HG03354 (cell line): ENCODE measurements at regions not wholly inside any gene's neighbourhood (a gene's known extent, or its start where the extent isn't known, plus 50 kb on each side); places are given as distances from the start of the nearest gene placed in this dataset.

Experiments used
- ATAC-seq: cut with Tn5 transposase; IDR thresholded peaks from one replicate; pipeline ENCODE4 v1.9.1; 2021; ENCODE audit warnings: mild to moderate bottlenecking; ENCODE audit not compliant: unreplicated experiment, poor library complexity, severe bottlenecking

DNA sequence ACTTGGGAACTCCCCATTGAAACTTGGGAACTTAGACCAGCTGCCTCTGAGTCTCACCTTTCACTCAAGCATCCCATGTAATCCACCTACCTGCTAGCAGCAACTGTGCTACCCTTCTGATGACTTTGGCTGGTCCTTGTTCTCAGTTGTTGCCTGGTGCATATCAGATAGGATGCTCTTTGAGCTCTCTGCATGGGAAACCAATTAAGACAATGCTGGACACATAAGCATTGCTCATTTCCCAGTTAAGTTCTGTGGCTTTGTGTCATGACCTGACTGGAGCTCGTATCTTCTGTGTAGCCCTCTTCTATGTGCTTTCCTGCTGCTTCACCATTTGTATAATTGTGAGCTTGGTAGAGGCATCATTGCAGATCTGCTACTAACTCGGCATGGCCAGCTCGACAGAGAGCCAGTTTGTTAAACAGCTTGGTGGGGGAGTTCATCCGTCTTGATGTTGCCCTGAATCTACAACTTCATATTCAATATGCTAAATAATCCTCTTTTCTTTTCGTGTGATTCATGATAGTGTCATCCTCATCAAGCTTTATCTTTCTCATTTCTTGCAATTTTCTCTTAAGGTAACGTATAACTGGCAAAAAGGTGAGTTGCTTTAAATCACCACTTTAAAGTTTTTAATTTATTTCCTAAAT, 447.5 kb upstream of the SLC14A2 start:
- no peak for ATAC-seq

DNA sequence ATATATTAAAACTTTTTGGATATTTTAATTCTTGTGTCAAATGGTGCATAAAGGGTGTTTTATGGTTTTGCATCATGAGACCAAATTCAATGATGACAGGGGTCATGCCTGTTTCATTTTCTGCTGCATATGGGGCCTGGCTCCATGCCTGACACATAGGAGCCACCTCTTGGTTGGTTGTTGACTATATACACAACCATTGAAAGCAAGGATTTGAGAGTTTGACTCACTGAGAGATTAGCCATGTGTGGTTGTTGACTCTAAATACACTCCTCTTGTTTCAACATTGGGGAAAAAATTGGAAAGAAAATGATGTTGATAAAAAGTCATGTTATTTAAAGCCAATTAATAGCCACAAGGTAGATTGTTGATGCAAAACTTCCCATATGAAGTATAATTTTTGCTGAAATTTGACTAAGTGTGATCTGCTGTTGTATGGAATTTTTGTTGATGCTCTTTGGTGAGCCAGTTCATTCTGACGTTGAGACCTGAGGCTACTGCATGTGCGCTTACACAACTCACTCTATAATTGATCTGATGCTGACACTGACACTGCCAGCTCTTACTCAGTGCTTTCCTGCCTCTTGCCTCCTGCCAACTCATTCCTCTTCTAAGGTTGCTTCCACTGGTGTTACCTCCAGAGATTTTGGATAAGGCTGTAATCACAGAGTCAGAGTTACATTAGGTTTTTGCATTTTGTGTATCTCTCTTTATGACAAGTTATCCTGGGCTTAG, 446.2 kb upstream of the SLC14A2 start:
- no peak for ATAC-seq

- ATAC-seq, result no peak
These were observed 445.7 kb upstream of the SLC14A2 start for GRCh38 chr18:45169610-45170009.

- ATAC-seq, result no peak
These were observed 443.5 kb upstream of the SLC14A2 start for GRCh38 chr18:45171679-45172191.

GRCh38 chr18:45173327-45173726, 441.9 kb upstream of the SLC14A2 start:
- no peak for ATAC-seq

DNA sequence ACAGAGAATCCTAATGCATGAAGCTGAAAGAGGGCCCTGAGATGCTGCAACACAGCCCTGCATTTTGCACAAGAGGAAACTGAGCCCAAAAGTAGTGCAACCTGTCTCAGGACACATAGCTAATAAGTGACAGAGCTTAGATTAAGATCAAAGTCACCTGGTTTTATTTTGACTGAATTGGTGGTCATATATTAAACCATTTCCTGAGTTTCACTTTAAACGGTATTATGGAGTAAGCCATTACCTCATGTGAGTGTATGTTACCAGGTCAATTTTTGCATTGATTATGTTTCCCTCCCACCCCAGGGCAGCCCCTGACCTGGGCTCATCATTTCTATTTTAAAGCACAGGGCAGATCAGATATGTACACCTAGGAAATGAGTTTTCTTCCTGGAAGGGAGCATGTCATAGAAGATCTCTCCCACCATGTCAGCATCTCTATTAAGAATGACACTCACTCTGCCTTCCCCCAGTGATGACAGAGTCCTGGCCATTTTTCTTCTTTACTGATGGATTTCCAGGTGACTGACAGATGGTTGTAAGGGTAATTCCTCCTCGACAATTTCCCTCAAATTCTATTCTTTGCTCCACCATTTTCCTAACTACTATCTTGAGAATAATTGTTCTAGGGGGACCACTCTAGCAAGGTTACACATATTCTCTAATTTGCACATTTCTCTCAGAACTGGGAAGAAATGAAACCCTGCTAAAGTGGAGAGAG, 441.3 kb upstream of the SLC14A2 start:
- peak; percentile 83 for ATAC-seq

DNA sequence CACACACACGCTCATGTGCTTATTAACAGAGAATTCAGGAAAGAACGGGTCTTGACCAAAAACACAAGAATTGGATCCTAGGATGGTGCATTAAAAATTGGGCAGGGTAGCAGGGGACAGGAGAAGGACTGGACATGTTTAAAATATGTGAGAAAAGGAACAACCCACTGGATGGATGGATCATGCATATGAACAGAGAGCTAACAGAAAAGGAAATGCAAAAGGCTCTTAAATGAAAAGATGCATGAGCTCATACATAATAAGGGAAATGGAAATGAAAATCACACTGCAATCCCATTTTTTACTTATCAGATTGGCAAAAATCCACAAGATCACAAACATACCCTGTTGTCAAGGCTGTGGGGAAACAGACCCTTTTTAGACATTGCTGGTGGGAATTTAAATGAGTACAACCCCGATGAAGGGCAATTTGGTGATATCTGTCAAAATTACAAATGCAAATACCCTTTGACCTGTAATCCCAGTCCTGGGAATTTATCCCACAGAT, 440.6 kb upstream of the SLC14A2 start:
- no peak for ATAC-seq

DNA sequence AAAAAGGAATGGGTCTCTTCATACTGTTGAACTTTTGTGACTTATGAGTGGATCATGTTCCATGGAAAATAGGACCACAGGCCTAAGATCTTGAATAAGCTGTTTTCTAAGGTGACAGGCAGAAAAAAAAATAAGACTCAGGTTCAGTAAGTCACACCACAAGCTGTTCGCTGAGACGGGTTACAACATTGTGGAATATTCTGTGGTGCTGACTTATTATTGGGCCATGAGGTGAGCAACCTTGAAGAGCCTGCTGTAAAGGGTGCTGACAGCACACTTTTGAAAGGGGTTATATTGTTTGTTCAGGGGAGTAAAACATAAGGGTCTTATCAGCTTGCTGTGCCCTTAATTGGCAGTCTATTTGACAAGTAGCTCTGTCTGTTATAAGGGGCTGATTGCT, 439.8 kb upstream of the SLC14A2 start:
- no peak for ATAC-seq

DNA sequence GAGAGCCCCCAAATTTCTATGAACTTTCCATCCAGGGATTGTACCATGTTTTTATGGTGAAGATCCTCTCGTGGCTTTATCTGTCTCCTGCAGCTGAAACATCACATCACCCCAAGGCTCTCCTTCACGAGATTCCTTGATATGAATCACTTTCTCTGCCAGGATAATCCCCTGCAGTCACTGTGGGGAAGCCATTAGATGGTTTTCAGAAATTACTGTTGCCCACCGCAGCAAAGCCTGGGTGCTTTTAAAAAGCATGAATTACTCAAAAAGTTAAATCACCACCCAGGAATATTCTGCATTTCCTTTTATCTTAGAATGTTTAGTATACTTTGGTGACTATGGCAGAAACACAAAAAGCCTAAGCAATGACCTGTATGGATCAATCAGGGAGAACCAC, 428.4 kb upstream of the SLC14A2 start:
- no peak for ATAC-seq

DNA sequence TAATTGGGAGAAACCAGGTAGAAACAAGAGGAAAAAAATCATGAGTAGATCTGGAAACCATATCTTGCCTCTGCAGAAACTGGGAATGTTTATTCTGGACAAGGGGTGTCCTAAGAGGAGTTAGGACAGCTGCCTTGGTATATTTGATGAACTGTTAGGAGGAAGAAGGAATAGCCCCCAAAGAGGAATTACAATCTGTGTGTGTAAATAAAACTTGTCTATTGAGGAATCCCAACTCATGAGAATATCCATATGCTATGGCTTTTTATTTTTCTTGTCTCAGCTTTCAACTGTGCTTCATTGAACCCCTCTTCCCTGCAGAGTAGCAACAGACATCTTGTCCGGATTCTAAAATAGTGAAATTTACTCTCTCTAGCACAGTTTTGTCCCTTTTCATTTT, 423.5 kb upstream of the SLC14A2 start:
- ATAC-seq, result no peak

- peak; percentile 99 for ATAC-seq
These were observed 417.7 kb upstream of the SLC14A2 start for GRCh38 chr18:45197526-45197970.

DNA sequence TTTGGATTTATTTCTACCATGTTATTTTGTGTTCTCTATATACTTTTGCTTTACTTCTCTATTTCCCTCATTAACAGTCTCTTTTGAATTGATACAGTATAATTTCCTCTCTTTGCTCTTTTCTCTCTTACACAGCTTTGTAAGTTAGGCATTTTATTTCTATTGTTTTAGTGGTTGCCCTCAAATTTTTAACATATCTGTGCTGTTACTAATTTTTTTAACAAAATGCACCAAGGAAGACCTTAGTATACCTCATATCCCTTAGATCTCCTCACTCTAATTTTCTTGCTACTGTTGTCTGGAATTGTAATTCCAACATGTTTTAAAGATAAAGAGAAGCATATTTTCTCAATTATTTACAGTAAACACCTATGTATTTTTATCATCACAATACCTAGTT, 416.8 kb upstream of the SLC14A2 start:
- ATAC-seq, result no peak

GRCh38 chr18:45201029-45201428, 414.2 kb upstream of the SLC14A2 start:
- ATAC-seq, result no peak

- no peak for ATAC-seq
These were observed 413.8 kb upstream of the SLC14A2 start for GRCh38 chr18:45201489-45201888.

DNA sequence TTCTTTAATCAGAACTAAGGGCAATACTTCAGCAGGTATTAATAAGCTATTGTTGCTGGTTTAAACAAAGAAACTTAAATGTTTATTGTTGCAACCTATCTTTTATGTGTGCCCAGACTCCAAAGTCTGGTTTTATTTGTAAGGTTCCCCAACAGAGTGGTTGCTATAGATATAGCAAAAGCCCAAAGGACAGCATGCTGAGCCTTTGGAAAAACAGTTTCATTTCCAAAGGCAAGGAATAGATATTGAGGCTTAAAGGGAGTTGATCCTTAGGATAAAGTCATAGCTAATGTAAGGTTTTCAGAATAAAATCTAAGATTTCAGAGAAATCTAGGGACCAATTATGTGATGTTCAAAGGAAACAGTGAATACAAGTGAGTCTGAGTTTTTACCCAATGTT, 413.2 kb upstream of the SLC14A2 start:
- no peak for ATAC-seq

DNA sequence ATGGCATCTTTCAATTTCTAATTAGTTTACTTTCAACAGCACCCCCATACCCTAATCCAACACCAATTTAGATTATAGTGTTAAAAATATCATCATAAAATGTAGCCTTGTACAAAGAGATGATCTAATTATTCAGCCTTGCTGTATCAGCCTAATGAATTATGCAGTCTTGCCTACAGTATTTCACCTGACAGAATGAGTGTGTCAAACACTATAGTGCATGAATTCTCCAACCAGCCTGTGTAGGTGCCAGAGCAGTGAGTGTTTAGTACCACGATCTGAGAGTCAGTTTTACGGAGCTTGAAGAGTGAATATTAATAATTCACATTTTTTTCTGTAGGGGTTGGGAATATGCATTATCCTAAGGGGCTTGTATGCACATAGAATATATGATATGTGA, 411.6 kb upstream of the SLC14A2 start:
- ATAC-seq, result no peak

GRCh38 chr18:45207328-45207727, 407.9 kb upstream of the SLC14A2 start:
- no peak for ATAC-seq

DNA sequence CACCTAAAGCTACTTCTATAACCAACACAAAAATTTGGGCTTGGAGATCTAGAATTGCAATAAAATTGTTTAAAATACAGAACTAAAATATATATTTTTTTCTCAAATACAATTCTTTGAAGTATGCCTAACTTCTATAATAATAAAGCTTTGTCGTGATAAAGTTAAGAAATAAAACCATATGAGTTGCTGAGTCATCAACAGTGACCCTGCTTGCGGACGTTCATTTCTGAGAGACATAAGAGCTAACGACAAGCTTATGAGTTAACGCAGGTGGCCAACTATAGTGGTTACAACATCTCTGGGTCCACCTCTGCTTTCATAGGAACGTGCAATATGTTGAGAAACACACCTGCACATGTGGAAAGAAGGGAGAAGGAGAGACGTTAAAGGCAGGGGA, 407.1 kb upstream of the SLC14A2 start:
- ATAC-seq, result no peak

DNA sequence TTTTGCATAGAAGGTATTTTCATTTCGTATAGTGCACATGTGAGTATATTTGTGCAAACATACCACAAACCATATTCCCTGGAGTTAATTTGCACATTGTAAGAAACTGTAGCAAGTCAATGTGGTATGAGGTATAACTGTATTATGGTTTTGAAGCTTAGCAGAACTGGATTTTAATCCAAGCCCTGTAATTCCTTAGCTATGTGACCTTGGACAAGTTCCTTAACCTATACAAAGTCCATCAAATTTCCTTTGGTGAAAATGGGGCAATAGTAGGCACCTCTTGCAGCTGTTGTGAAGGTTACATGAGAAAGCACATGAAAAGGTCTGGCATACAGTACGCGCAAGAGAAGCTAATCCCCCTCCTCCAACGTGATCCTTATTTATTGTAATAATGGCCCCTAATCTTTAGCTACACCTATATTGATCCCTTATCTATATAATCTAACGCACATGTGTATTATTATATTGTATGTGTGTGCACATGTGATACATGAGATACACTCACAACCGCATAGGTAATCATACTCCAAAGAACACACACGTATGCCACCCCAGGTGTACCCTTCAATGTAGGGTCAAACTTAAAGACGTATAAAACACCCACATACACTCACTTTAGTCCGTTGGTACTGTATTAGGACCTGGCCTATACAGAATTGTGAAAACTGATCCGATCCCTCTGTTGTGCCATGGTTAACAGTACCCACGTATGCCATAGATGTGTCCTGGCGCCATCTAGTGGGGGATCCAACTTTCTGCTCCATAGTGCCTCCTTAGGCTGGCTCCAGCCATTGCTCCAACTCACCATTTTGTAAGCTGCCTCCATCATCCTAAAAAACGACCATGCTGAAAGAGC, 402.9 kb upstream of the SLC14A2 start:
- ATAC-seq, result peak; percentile 99

- peak; percentile 18 for ATAC-seq
These were observed 402.3 kb upstream of the SLC14A2 start for GRCh38 chr18:45213040-45213333.
